GM12892 (cell line): ENCODE measurements at regions not wholly inside any gene's neighbourhood (a gene's known extent, or its start where the extent isn't known, plus 50 kb on each side); places are given as distances from the start of the nearest gene placed in this dataset.
"Not testable (repeated sequence)": the region's sequence is repeated elsewhere in the genome, so short reads cannot be mapped to it uniquely, and the experiment has no call there.

Experiments
- POLR2A ChIP-seq: IDR thresholded peaks from 2 replicates; pipeline ENCODE4 v1.6.1; 2011; ENCODE audit warnings: low read depth, low read length, control low read depth
- POLR2AphosphoS5 ChIP-seq: IDR thresholded peaks from 2 replicates; pipeline ENCODE4 v1.6.1; 2011; ENCODE audit warnings: low read depth, low read length, control low read depth

- not testable (repeated sequence) for TF ChIP-seq POLR2A, POLR2AphosphoS5
Measured at GRCh38 chr22:22321743-22322611, 77.4 kb downstream of the VPREB1 start.
